ENCODE measurements at regions not wholly inside any gene's neighbourhood (a gene's known extent, or its start where the extent isn't known, plus 50 kb on each side); places are given as distances from the start of the nearest gene placed in this dataset.
"Not testable (repeated sequence)": the region's sequence is repeated elsewhere in the genome, so short reads cannot be mapped to it uniquely, and the experiment has no call there.

DNA sequence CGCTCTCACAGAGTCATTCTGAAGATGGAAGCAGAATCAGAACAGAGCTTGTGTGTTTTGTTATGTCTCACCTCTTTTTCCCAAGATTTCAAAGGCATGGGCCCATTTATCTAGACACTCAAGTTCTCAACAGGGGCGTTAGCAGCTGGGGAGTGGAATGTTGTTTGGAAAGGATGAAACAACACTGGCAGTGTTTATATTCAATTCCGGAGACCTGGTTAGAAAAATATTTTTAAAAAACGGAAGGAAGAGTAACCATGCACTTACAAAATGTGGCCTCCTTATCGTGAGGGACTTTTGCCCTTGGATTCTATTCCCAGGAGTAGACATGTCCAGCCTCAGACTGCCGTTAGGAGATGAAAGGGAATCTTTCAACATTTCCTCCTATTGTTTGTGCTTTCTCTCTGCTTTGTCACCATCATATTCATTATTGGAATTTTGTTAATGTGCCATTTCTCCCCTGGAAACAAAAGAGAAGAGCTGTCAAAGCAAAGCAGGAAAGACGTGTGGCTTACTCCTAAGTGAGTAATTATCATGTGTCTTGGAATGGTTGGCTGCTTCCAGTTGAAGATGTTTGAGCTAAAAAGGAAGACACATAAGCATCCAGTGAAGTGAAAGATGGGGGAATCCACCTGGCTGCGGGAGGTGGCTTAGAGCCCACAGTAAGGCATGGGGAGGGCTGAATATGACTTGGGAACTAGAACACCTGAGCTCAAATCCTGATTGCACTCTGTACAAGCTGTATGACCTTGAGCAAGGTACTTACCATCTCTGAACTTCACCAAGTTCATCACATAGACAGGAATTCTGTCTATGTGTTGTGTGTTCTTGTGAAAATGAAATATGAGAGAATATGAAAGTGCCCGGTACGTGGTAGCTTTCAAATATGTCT is 71.7 kb upstream of the JUN start:
- DNase-seq: no peak
- WGBS (ENCODE audit: insufficient coverage, low coverage, low lambda C conversion rate, missing lambda C conversion rate): 65% methylated on average over 10 of the region's 10 CpGs
- no peaks in the 10 kb centered on the region for H3K36me3 ChIP-seq
- no peak overlapping the region for H3K4me3 ChIP-seq
- H3K27me3 ChIP-seq: no peaks in the 10 kb centered on the region
- TF ChIP-seq POLR2A (IDR thresholded peaks at IDR 0.05): no peak
- TF ChIP-seq, protein P1, sequence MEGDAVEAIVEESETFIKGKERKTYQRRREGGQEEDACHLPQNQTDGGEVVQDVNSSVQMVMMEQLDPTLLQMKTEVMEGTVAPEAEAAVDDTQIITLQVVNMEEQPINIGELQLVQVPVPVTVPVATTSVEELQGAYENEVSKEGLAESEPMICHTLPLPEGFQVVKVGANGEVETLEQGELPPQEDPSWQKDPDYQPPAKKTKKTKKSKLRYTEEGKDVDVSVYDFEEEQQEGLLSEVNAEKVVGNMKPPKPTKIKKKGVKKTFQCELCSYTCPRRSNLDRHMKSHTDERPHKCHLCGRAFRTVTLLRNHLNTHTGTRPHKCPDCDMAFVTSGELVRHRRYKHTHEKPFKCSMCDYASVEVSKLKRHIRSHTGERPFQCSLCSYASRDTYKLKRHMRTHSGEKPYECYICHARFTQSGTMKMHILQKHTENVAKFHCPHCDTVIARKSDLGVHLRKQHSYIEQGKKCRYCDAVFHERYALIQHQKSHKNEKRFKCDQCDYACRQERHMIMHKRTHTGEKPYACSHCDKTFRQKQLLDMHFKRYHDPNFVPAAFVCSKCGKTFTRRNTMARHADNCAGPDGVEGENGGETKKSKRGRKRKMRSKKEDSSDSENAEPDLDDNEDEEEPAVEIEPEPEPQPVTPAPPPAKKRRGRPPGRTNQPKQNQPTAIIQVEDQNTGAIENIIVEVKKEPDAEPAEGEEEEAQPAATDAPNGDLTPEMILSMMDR (IDR thresholded peaks at IDR 0.05): no peak
- no peaks in the 10 kb centered on the region for H3K4me1 ChIP-seq
- H3K27ac ChIP-seq: no peak overlapping the region
- ATAC-seq: peak; percentile 48 to 81 (median 74)
- H3K9me3 ChIP-seq: no peaks in the 10 kb centered on the region
- intact Hi-C loops (cut with DNase I): no loop called here

DNA sequence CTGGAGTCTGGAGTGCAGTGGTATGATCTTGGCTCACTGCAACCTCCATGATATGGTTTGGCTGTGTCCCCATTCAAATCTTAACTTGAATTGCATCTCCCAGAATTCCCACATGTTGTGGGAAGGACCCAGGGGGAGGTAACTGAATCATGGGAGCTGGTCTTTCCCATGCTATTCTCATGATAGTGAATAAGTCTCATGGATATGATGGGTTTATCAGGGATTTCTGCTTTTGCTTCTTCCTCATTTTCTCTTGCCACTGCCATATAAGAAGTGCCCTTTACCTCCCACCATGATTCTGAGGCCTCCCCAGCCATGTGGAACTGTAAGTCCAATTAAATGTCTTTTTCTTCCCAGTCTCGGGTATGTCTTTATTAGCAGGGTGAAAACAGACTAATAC is 72.4 kb upstream of the JUN start:
- H3K4me3 ChIP-seq; H3K36me3 ChIP-seq; intact Hi-C loops (cut with DNase I); H3K4me1 ChIP-seq; ATAC-seq; H3K27me3 ChIP-seq; DNase-seq; H3K27ac ChIP-seq; H3K9me3 ChIP-seq: not testable (repeated sequence)
- 100% methylated on average over 1 of the region's 1 CpG for WGBS (ENCODE audit: insufficient coverage, low coverage, low lambda C conversion rate, missing lambda C conversion rate)

DNA sequence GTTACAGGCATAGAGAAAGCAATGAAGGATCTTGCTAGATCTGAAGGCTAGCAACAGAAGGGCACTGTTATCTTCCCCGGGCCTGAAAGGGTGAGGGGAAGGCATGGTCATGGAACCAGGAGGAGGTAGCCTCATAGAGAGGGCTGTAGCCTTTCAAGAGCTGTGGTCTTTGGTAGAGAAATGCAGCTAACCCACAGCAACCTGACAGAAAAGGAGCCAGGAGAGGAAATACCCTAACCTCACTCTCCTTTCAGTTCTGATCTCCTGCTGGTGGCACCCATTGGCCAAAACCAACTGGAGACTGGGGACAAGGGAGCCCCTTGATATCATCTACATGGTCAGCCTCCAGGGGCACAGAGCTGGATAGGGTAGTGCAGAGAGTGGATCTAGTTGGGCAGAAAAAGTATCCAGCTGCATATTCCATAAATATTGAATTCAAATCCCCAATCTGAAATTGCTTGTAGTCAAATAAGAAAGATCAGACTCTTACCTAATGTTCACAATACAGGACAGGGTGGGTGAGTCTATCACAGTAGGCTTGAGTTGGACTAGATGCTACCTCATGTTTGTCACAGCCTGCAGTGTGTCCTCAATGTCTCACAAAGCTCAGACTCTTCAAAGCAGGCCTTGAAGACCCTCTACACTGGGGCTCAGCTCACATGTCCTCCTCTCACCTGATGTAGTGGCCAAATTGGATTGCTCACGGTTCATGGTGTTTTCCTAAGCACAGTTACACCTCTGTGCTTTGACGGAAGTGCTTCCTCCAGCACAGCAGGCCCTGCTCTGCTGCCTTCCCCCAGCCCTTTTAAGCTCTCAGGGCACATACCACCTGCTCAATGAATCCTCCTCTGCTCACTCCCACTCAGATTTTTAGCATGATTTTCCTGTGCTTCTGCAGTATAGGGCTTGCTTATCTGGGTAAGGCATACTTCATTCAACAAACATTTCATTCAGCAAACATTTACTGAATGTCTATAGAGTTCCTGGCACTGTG is 74.1 kb upstream of the JUN start:
- DNase-seq: no peak
- WGBS (ENCODE audit: insufficient coverage, low coverage, low lambda C conversion rate, missing lambda C conversion rate): 57% methylated on average over 1 of the region's 3 CpGs
- Histone ChIP-seq H3K9me3 (no peaks in the 10 kb centered on the region), H3K36me3 (no peaks in the 10 kb centered on the region), H3K27ac (no peak overlapping the region), H3K4me3 (no peak overlapping the region), H3K27me3 (no peaks in the 10 kb centered on the region), H3K4me1 (no peaks in the 10 kb centered on the region)
- intact Hi-C loops (cut with DNase I): no loop called here
- no peak for ATAC-seq
- TF ChIP-seq, protein P1 (IDR thresholded peaks at IDR 0.05): no peak
- TF ChIP-seq POLR2A (IDR thresholded peaks at IDR 0.05): no peak

DNA sequence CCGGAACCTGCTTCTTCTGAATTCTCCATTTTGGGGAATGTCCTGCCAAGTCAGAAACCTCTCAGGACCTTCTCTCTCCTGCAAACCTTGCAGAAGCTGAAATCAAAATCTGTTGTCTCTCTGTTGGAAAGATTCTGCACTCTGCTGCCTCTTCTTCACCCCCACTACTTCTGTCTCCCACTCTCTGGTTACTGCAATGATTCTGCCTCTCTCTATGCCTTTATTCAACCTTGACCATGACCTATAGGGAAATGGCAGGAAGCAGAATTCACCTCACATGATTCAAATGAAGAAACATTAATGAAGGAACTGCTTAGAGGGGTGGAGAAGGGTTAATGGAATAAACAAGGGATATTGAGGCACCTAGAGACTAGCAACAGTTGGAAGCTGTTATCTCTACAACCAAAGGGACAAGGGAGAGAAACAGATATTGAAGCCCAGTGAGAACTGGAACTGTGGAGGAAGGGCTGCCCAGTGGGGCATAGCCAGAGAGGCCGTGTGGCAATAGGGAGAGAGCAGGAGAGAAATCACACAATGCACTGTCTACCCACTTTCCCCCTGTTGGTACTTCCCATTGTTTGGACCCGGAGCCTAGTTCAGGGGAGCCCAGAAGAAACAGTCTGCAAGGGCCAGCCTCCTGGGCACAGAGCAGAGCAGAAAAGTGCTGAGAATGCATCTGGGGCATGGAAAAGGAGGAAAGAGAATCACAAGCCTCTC is 76.1 kb upstream of the JUN start:
- ATAC-seq: peak in 1 of 4 donors; percentile 10
- DNase-seq: no peak
- TF ChIP-seq, protein P1 (IDR thresholded peaks at IDR 0.05): no peak
- TF ChIP-seq POLR2A (IDR thresholded peaks at IDR 0.05): no peak
- Histone ChIP-seq H3K4me1 (no peaks in the 10 kb centered on the region), H3K4me3 (no peak overlapping the region), H3K36me3 (no peaks in the 10 kb centered on the region), H3K27ac (no peak overlapping the region), H3K27me3 (no peaks in the 10 kb centered on the region), H3K9me3 (no peaks in the 10 kb centered on the region)
- intact Hi-C loops (cut with DNase I): no loop called here
- WGBS (ENCODE audit: insufficient coverage, low coverage, low lambda C conversion rate, missing lambda C conversion rate): 100% methylated on average over 1 of the region's 3 CpGs
